ENCODE measurements at regions not wholly inside any gene's neighbourhood (a gene's known extent, or its start where the extent isn't known, plus 50 kb on each side); places are given as distances from the start of the nearest gene placed in this dataset.
"Not testable (repeated sequence)": the region's sequence is repeated elsewhere in the genome, so short reads cannot be mapped to it uniquely, and the experiment has no call there.

DNA sequence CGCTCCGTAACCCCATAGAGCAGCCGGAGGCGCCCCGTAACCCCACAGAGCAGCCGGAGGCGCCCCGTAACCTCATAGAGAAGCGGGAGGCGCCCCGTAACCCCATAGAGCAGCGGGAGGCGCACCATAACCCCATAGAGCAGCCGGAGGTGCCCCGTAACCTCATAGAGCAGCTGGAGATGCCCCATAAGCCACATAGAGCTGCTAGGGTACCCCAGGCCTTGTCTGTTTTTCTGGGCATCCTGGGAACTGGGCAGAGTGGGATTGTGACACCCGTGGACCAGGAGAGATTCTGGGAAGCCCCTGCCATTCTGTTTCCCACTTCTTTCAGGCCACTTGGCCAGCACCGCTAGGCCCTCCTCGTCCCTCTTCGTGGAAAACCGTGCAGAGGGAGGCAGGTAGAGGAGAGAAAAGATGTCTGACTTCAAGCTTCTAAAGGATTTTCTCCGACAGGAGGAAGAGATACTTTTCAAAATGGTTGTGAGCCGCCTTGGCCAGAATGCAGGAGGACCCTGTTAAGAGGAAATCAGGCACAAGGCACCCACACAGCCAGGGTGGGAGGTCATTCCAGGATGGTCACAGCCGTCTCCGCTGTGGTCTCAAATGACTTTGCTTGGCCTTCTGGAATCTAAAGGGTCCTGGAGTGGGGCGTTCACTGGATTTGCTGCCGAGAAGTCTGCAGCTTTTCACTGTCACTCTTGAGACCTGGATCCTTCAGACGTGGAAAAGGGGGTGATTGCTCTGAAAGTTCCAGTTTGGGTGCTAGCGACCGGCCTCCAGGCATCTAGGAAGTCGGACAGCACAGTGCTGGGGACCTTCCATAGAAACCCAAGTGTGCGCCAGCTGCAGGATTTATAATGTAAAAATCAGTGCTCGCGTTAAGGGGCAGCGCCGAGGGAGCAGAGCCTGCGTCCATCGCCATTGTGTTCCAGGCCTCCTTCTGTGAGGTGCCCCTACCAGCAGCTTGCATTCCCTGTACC lies 178.3 kb upstream of the ZNF469 start:
- DNase-seq, result not testable (repeated sequence)

DNA sequence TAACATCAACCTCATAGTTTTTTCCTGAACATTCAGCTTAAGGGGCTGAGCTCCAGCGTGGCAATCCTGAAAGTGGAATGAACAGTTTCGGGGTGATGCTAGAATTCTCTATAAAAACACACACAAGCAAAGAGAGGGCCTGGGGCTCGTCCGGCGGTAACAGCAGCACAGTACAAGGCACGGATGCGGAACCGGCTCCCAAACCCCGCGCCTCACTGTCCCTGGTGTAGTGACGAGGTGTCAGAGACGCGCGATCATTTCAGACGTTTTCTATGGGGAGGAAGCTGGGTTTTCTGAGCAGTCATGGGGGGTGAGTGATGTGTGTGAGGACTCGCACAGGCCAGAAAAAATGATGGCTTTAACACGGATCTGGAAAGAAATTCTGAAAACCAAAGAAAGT lies 177.3 kb upstream of the ZNF469 start:
- not testable (repeated sequence) for DNase-seq

DNA sequence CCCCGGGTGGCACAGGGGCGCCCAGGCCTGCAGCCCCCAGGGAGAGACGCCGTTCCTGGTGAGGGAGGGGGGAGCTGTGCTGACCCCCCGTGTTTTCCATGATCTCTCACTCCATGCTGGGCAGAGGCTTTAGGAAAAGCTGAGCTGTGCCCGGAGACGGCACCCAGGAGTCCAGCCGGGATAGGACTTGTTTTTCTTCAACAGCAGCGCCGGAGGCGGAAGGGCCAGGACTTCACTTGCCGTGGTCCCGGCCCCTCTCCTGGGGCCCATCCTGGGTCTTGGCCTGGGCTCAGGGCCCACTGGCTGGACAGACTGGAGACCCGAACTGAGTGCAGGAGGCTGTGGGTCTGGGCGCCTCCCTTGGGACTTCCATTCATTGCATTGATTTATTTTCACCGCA lies 176.8 kb upstream of the ZNF469 start:
- DNase-seq, result not testable (repeated sequence)

DNA sequence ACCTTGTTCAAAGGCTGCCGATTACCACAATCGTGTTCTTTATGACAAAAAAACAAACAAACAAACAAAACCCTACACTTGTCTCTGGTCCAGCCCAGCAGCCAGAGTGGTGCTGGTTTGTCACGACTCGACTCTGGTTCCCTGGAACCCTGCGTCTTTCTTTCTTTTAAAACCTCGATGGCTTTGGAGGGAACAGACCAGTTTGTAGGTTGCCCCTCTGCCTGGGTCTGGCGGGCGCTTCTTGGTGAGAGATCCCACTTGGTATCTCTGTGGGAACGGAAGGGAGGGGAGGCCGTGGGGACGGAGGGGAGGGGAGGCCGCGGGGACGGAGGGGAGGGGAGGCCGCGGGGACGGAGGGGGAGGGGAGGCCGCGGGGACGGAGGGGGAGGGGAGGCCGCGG lies 176.2 kb upstream of the ZNF469 start:
- DNase-seq, result not testable (repeated sequence)

DNA sequence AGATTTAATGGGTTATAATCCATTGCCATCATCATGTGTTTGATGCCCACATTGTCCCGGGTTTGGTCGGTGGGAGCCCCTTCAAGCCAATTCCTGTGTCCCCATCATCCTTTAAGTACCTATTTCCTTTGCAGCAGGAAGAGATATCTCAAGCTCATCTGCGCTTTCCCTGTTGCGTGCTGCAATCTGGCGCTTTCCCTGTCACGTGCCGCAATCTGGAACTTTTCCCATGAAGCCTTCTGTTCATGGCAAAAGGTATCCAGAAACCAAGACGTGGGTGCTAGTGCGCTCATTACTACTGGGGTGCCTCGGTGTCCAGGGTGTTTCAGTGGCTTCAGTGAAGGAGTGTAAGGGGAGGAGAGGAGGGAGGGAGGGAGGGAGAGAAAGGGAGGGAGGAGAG lies 174.6 kb upstream of the ZNF469 start:
- no peak for DNase-seq

DNA sequence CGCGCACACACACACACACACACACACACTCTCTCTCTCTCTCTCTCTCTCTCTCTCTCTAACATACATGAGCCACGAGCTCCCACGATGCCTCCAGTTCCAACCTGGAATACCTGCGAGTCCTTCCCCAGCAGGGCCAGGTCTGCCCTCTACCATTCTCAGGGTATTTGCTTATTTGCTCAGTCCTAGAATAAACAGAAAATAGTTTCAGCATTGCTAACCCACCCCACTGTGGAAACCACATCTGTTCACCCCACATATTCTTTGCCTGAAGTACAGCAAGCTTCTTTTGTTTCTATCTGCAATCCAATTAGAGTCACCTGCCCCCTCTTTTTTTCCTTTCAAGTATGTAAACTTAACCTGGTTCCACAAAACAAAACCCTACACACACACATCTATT lies 174.0 kb upstream of the ZNF469 start:
- DNase-seq, result not testable (repeated sequence)

- not testable (repeated sequence) for DNase-seq
These were observed 173.2 kb upstream of the ZNF469 start for GRCh38 chr16:88209579-88209978.

- DNase-seq, result not testable (repeated sequence)
These were observed 168.8 kb upstream of the ZNF469 start for GRCh38 chr16:88213937-88214336.

- not testable (repeated sequence) for DNase-seq
These were observed 161.6 kb upstream of the ZNF469 start for GRCh38 chr16:88221001-88221761.

GRCh38 chr16:88223696-88224095 lies 159.1 kb upstream of the ZNF469 start:
- not testable (repeated sequence) for DNase-seq

- DNase-seq, result not testable (repeated sequence)
These were observed 158.4 kb upstream of the ZNF469 start for GRCh38 chr16:88224131-88224898.

GRCh38 chr16:88225640-88226230 lies 157.0 kb upstream of the ZNF469 start:
- DNase-seq, result not testable (repeated sequence)

GRCh38 chr16:88226302-88226701 lies 156.5 kb upstream of the ZNF469 start:
- DNase-seq, result not testable (repeated sequence)

DNA sequence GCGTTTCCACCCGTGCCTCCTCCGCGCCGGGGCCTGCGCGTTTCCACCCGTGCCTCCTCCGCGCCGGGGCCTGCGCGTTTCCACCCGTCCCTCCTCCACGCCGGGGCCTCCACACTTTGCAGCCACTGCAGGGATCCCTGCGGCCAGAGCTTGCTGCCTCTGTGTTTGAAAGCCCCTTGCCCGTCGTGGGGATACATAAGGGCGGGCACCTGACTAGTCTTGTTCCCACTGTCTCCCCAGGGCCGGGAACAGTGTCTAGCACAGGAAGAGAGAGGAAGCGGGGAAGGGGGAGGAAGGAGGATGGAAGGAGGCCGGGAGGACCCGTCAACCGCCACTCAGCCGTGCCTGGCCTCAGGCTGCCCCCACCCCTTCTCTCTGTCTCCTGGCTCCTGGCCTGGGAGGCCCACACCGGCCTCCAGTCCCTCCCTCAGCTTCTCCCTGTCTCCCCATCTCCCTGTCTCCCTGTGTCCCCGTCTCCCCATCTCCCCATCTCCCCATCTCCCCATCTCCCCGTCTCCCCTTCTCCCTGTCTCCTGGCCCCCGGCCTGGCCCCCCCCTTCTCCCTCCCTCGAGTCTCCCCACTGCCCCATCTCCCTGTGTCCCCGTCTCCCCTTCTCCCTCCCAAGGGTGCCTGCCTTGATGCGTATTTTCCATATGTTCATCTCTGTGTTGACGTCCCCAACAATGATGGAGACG lies 155.6 kb upstream of the ZNF469 start:
- DNase-seq, result not testable (repeated sequence)

DNA sequence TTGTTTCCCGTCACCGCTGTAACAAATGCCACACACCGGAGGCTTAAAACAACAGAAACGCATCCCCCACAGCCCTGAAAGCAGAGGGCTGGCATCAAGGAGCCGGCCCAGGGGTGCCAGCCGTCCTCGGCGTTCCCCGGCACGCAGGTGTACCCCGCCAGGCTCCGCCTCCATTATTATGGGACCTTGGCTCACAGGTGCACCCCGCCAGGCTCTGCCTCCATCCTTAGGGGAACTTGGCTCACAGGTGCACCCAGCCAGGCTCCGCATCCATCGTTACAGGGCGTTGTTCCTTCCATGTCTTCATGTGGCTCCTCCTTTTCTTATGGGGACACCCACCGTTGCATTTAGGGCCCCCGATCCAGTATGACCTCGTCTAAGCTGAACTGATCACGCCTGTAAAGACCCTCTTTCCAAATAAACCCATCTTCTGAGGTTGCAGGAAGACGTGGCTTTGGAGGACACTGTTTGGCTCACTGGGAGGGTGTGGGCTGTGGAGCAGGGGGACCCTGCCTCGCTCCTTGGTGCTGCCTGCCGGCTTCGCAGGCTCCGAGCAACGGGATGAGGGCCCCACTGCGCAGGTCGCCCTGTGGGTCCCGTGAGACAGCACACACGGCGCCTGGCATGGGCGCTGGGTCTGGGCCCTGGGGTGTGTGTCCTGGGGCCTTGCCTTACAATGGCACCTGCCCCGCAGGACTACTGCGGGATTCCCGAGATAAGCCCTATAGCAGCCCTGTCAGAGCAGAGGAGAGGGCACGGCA lies 154.9 kb upstream of the ZNF469 start:
- DNase-seq, result not testable (repeated sequence)

GRCh38 chr16:88228751-88229150 lies 154.0 kb upstream of the ZNF469 start:
- not testable (repeated sequence) for DNase-seq

DNA sequence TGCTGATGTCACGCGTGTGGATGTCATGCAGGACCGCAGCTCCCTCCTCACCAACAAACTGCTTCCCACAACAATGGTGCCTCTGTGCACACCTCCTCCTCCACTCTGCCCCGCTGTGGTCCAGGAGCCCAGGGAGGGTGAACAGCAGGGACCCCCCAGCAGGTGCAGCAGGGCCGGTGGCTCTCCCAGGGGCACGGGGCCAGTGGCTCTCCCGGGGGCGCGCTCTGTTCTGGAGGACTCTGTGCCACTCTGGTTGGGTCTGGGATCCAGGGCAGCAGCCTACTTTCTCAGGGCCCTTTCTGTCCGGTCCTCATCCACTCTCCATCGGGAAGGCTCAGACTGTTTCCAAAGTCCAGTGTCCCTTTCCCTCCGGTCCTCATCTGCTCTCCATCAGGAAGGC lies 153.0 kb upstream of the ZNF469 start:
- not testable (repeated sequence) for DNase-seq

DNA sequence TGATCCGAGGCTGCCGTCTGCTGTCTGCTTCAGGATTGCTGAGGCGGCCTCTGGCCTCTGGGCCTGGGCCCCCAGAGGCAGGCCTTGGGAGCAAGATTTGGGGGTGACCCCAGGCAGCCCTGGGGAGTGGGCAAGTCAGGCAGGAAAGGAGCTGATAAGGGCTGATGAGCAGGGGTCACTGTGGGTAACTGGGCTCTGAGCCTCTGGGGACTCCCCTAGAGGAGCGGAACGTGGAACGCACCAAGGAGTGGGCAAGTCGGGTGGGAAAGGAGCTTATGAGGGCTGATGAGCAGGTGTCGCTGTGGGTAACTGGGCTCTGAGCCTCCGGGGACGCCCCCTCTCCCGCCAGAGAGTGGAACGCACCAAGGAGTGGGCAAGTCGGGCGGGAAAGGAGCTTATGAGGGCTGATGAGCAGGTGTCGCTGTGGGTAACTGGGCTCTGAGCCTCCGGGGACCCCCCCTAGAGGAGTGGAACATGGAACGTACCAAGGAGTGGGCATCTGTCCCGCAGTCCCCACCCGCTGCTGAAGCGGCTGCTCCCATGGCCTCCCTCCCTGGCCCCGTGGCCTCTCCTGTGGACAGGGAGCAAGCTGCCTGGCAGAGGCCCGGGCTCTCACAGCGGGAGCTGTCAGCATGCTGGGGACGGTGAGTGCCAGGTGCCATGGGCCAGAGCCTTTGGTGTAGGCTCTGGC lies 152.3 kb upstream of the ZNF469 start:
- DNase-seq, result not testable (repeated sequence)

- not testable (repeated sequence) for DNase-seq
These were observed 151.7 kb upstream of the ZNF469 start for GRCh38 chr16:88230967-88231615.

- DNase-seq, result not testable (repeated sequence)
These were observed 150.9 kb upstream of the ZNF469 start for GRCh38 chr16:88231839-88232238.
